PFSK-1 (cell line): ENCODE measurements at regions not wholly inside any gene's neighbourhood (a gene's known extent, or its start where the extent isn't known, plus 50 kb on each side); places are given as distances from the start of the nearest gene placed in this dataset.

Experiments
- FOXP2 ChIP-seq: optimal IDR thresholded peaks from 2 replicates; pipeline ENCODE3; 2011; ENCODE audit warnings: borderline replicate concordance, control low read depth, inconsistent platforms; ENCODE audit not compliant: insufficient read depth; ENCODE audit errors: extremely low read length, extremely low read depth
- POLR2AphosphoS5 ChIP-seq: IDR thresholded peaks from 2 replicates; pipeline ENCODE4 v1.6.1; 2012; ENCODE audit warnings: low read depth, mild to moderate bottlenecking, control low read depth, low read length, moderate library complexity
- SIN3A ChIP-seq: IDR thresholded peaks from 2 replicates; pipeline ENCODE4 v1.6.1; 2012; ENCODE audit warnings: mild to moderate bottlenecking, low read length, moderate library complexity, borderline replicate concordance; ENCODE audit not compliant: insufficient read depth
- TAF1 ChIP-seq: IDR thresholded peaks from 2 replicates; pipeline ENCODE4 v1.6.1; 2012; ENCODE audit warnings: low read length, control low read depth, borderline replicate concordance; ENCODE audit not compliant: insufficient read depth
- TF ChIP-seq, protein P1 (sequence below), 2 experiments: IDR thresholded peaks; 2 replicates each; pipeline versions ENCODE4 v1.6.1 to v1.8.0; 2011 to 2012; ENCODE audit warnings: low read depth in 2 of 2, low read length in 2 of 2, control low read depth in 1 of 2, inconsistent platforms in 1 of 2, mild to moderate bottlenecking in 1 of 2, moderate library complexity in 1 of 2; ENCODE audit not compliant: insufficient read depth in 1 of 2

DNA sequence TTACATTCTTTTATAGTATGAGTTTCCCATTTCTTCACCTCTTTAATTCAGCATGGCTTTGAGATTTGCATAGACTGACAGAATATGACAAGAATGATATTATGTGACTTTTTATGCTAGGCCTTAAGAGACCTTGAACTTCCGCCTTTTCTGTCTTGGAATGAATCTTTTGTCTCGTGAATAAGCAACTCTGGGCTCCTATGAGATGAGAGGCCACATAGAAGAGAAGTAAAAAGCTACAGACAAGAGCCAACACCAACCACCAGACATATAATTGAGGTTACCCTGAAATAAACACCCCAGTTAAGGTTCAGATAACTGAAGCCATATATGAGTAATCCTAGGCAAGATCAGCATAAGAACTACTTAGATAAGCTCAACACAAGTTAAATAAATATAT lies 600.8 kb downstream of the MEI4 start:
- TF ChIP-seq POLR2AphosphoS5 (no peak), SIN3A (no peak), TAF1 (no peak), FOXP2 (no peak)
- TF ChIP-seq, protein P1, sequence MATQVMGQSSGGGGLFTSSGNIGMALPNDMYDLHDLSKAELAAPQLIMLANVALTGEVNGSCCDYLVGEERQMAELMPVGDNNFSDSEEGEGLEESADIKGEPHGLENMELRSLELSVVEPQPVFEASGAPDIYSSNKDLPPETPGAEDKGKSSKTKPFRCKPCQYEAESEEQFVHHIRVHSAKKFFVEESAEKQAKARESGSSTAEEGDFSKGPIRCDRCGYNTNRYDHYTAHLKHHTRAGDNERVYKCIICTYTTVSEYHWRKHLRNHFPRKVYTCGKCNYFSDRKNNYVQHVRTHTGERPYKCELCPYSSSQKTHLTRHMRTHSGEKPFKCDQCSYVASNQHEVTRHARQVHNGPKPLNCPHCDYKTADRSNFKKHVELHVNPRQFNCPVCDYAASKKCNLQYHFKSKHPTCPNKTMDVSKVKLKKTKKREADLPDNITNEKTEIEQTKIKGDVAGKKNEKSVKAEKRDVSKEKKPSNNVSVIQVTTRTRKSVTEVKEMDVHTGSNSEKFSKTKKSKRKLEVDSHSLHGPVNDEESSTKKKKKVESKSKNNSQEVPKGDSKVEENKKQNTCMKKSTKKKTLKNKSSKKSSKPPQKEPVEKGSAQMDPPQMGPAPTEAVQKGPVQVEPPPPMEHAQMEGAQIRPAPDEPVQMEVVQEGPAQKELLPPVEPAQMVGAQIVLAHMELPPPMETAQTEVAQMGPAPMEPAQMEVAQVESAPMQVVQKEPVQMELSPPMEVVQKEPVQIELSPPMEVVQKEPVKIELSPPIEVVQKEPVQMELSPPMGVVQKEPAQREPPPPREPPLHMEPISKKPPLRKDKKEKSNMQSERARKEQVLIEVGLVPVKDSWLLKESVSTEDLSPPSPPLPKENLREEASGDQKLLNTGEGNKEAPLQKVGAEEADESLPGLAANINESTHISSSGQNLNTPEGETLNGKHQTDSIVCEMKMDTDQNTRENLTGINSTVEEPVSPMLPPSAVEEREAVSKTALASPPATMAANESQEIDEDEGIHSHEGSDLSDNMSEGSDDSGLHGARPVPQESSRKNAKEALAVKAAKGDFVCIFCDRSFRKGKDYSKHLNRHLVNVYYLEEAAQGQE (IDR thresholded peaks at IDR 0.05; ENCODE audit: insufficient read depth in 1 of 2, low read depth in 2 of 2, low read length in 2 of 2): no peak

DNA sequence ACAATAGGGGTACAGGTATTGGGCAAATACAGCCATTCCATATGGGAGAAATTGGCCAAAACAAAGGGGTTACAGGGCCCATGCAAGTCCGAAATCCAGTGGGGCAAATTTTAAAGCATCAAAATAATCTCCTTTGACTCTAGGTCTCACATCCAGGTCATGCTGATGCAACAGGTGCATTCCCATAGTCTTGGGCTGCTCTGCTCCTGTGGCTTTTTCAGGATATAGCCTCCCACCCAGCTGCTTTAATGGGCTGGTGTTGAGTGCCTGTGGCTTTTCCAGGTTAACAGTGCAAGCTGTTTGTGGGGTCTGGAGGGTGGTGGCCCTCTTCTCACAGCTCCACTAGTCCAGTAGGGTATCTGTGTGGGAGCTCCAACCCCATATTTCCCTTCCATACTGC lies 607.1 kb downstream of the MEI4 start:
- TF ChIP-seq FOXP2 (no peak), SIN3A (no peak), TAF1 (no peak), POLR2AphosphoS5 (no peak)
- TF ChIP-seq, protein P1 (IDR thresholded peaks at IDR 0.05; ENCODE audit: insufficient read depth in 1 of 2, low read depth in 2 of 2, low read length in 2 of 2): no peak

- TF ChIP-seq, protein P1 (IDR thresholded peaks at IDR 0.05; ENCODE audit: insufficient read depth in 1 of 2, low read depth in 2 of 2, low read length in 2 of 2): no peak
- TF ChIP-seq SIN3A (no peak), TAF1 (no peak), POLR2AphosphoS5 (no peak), FOXP2 (no peak)
Measured at GRCh38 chr6:78268591-78269452, 598.5 kb upstream of the IRAK1BP1 start.

DNA sequence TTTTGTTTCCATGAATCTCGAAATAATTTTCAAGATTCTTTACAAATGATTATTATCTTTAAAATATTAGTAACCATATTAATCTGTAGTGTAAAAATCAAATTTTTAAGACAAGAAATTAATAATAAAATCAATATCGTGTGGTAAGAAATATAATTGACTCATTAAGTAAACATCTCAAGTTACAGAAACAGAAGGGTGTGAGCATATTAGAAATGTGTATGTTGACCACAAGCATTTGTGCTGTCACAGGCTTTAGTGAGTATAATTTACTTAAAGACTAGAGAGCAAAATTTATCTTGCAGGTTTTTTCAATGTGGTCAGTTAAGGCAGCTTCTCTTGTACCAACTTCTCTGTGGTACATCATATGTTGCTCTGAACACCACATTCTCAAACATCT lies 566.5 kb upstream of the IRAK1BP1 start:
- TF ChIP-seq FOXP2 (no peak), POLR2AphosphoS5 (no peak), SIN3A (no peak), TAF1 (no peak)
- TF ChIP-seq, protein P1 (IDR thresholded peaks at IDR 0.05; ENCODE audit: insufficient read depth in 1 of 2, low read depth in 2 of 2, low read length in 2 of 2): no peak
